Activated CD8-positive, alpha-beta memory T cell treated with anti-CD3 and anti-CD28 coated beads, Interleukin-2, amount 50 U/mL, for 4 hours (primary cell): ENCODE measurements at regions not wholly inside any gene's neighbourhood (a gene's known extent, or its start where the extent isn't known, plus 50 kb on each side); places are given as distances from the start of the nearest gene placed in this dataset.

ENCODE experiments used
- DNase-seq: peaks from one replicate; pipeline ENCODE4 v3.0.0-alpha.2; 2020

GRCh38 chr7:22962775-22963350 is 51.1 kb downstream of the HYCC1 start:
- DNase-seq = no peak

GRCh38 chr7:22958742-22959141 is 55.2 kb downstream of the HYCC1 start:
- DNase-seq = no peak

DNA sequence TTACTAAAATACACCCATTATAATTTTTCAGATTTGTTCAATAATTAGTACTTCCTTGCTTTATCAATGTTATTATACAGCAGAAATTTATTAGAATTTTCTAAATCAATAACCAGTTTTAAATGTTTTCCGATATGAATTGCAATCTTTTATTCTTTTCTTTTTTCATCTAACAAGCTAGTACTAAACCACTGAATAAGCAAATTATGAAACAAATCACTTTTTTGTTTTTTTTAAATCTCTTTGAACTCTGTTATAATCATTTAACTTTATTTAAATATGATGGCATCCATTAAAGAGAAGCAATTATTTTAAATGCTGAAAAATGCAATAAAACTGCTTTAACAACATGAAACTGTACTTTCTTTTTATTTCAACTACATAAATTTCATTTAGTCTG is 59.7 kb downstream of the HYCC1 start:
- no peak for DNase-seq

GRCh38 chr7:22952306-22953015 is 61.5 kb downstream of the HYCC1 start:
- DNase-seq = no peak

DNA sequence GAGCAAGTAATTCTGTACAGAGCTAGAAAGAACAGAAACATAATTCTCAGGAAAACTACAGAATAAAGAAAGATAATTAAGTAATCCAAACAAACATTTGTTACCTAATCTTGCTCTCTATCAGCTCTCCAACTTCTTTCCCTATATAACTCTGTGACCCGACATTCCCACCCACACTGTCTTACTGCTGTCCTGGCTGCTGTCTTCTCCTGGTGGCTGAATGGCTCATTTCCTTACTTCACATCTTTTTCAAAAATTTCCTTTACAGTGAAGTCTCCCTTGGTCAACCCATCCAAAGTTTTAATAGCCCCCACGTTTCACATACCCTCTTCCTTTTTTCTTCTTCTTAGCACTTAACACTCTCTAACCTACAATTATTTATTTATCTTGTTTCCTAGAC is 64.0 kb downstream of the HYCC1 start:
- no peak for DNase-seq

GRCh38 chr7:22949221-22949620 is 64.7 kb downstream of the HYCC1 start:
- DNase-seq = no peak

- DNase-seq = no peak
These were observed 65.2 kb downstream of the HYCC1 start for GRCh38 chr7:22948770-22949169.

- DNase-seq = no peak
These were observed 68.3 kb downstream of the HYCC1 start for GRCh38 chr7:22945584-22945983.

DNA sequence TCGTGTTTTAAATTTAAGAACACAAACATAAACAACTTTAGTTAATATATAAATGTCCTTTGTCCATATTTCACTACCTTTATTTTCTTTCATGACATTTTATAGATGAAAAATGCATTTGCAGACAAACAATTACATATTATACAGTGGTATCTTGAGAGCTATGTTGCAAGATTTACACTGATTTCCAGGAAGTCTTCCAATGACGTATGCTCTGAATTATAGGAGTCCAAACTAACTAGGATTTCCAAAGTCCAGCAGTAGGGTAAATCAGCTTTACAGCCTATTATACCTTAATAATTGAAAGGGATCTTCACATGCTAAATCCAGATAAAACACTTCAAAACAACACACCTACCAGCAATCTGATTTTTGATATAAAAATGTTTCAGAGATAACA is 69.4 kb downstream of the HYCC1 start:
- DNase-seq = no peak

DNA sequence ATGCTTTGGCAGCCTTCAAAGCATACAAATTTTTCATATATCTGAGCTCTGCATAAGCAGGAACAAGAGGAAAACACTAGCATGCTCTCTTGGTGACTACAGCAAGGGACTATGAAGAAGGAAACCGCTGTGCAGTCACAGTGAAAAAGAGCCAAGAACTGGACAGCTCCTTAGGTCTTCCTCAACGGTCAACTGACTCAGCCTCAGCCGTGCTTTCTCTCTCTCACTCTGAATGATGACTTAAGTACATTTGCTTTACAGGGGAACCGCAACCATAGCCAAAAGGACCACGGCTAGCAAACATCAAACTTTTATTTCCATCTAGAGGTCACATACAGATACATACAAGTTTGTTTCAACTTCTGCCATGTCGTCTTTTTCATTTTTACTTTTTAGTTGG is 69.9 kb downstream of the HYCC1 start:
- no peak for DNase-seq

DNA sequence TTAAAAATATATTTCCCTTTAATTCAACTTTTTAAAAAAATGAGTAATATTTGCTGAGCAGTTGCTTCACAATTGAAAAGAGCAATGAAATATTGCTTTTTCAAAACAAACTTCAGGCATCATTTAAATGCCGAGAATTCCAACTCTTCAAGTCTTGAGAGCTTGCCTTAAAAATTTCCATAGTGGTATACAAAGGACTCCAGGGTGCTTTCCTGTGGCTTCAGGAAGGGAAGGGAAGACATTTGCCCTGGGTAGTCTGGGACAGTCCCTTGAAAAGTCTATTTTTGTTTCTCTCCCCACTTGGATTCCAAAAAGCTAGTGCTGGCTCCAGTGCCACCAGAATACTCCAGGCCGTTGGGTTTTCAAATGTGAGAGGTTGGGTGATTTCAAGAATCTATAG is 71.7 kb downstream of the HYCC1 start:
- no peak for DNase-seq

DNA sequence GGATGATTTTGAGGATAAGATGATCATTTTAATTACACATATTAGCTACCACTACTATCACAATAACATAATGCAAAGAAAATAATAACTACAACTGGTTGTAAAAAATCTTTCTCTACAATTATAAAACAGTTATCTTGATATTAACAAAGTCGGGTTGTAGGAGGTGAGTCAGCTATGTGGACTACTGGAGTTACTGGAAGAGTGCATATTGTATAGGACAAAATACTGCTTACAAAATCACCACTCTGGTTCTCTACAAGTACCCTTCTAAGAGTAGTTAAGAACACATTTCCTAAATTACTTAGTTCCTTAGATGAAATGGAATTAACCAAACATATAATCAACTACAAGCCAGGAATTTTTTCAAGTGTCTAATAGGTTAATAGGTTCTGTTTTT is 74.1 kb downstream of the HYCC1 start:
- DNase-seq = no peak

DNA sequence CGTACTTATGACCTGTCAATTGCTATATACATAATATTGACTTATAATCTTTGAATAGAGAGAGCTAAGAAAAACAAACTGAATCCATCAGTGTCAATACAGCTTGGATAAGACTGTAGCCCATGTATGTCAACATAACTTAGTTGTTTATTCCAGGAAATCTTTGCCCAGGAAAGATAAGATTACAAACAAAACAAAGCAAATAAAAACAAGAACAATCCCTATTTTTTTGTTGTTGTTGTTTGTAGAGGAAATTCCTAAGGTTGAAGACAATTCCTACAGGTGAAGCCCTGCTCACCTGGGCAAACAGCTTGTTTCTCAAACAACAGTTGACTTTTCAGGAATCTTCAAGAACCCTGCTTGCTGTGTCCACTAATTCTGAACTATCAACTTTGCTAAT is 76.0 kb downstream of the HYCC1 start:
- DNase-seq = no peak

GRCh38 chr7:22936246-22936645 is 77.7 kb downstream of the HYCC1 start:
- DNase-seq = no peak

DNA sequence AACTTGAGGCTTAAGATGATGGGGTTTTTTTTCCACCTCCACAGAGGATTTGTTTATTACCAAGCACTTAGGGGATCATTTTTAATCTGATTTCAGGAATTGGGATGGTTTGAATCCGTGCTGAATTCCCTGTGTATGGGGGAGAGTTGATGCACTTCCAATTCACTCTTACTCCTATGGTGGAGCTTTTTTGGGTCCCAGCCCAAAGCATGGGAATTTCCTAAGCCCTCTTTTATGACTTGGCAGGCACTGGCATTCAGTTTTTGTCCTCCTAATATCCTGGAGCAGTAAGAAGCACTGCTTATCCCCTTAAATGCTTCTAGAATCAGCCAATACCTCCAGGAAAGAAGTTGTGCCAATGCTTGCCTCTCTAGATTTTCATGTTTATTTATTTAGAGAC is 78.7 kb downstream of the HYCC1 start:
- no peak for DNase-seq

GRCh38 chr7:22934473-22935065 is 79.4 kb downstream of the HYCC1 start:
- DNase-seq = no peak

DNA sequence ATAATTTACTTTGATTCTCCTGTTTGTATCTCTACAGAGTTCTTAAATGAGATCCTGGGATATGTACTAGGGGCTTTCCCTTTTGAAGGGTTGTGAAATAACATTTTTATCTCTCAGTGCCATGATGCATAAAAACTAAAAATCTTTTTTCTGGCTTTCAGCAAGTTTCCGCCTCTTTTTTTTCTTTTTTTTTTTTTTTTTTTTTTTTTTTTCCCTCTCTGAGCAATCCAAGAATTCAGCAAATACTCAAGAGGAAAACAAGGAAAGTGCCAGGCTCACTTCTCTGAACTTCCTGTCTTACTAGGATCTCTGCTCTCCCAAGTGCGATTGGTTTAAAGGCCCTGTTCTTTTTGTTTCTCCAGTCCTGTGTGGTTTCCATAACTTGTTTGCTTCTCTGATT is 79.9 kb downstream of the HYCC1 start:
- DNase-seq = no peak

GRCh38 chr7:22932896-22933295 is 81.0 kb downstream of the HYCC1 start:
- no peak for DNase-seq

- no peak for DNase-seq
These were observed 82.9 kb downstream of the HYCC1 start for GRCh38 chr7:22931011-22931410.

DNA sequence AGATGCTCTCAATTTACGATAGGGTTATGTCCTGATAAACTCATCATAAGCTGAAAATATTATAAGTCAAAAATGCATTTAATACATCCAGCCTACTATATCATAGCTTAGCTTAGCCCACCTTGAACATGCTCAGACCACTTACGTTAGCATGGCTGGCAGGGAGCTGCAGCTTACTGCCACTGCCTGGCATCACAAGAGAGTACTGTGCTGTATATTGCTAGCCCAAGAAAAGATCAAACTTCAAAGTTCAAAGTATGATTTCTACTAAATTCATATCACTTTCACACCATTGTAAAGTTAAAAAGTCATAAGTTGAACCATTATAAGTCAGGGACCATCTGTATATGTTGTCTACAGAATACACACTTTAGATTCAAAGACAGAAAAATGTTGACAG is 91.6 kb downstream of the HYCC1 start:
- DNase-seq = no peak

GRCh38 chr7:22921386-22922086 is 92.4 kb downstream of the HYCC1 start:
- no peak for DNase-seq

DNA sequence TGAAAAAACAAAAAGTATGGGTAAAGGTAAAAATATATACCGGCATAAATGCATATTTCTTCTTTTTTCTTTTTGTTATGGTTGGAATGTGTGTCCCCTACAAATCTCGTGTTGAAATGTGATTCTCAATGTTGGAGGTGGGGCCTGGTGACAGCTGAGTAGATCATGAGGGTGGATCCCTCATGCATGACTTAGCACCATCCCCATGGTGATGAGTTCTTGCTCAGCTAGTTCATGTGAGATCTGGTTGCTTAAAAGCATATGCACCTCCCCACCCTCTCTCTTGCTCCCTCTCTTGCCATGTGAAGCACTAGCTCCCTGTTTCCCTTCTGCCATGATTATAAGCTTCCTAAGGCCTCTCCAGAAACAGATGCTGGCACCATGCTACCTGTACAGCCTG is 93.3 kb downstream of the HYCC1 start:
- DNase-seq = no peak

- no peak for DNase-seq
These were observed 90.5 kb upstream of the TOMM7 start for GRCh38 chr7:22913158-22913557.

DNA sequence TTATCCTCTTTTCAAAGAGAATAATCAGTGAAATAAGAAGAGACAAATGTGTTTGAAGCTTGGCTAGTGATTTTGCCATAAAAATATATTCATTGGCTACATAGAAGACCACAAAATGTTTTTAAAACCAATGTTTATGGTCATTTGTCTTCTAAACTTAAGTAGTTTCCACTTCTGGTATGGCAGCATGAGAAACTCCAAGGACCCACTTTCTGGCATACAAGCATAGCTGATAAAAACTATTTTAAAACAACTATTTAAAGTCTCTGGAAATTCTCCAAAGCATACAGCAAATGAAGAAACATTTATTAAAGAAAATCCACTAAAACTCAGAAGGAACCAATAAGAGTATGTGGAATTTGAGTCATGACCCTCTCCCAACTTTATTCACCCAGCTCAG is 89.2 kb upstream of the TOMM7 start:
- no peak for DNase-seq
